Right cardiac atrium (tissue), 5 donors: ENCODE measurements at regions not wholly inside any gene's neighbourhood (a gene's known extent, or its start where the extent isn't known, plus 50 kb on each side); places are given as distances from the start of the nearest gene placed in this dataset.
A peak's percentile ranks its signal among the peaks of the same experiment; 100 is the strongest.
"Not testable (repeated sequence)": the region's sequence is repeated elsewhere in the genome, so short reads cannot be mapped to it uniquely, and the experiment has no call there.

Source experiments
- ATAC-seq, 2 donors: fragments of 200-7000 bp; cut with Tn5 transposase; one replicate each; pipeline versions ENCODE4 v1.8.0 to v1.9.1; 2020; ENCODE audit warnings: moderate library complexity in 2 of 2, mild to moderate bottlenecking in 1 of 2
- DNase-seq, 3 donors: peaks; one replicate each; pipeline ENCODE4 v3.0.0-alpha.2; 2020
- H3K27ac ChIP-seq: one replicate; pipeline ENCODE4 v1.5.1; 2013; ENCODE audit warnings: mild to moderate bottlenecking, low read length, control low read depth, moderate library complexity
- H3K27me3 ChIP-seq: one replicate; pipeline ENCODE4 v1.6.1; 2013; ENCODE audit not compliant: control insufficient read depth, insufficient read depth
- H3K4me1 ChIP-seq: one replicate; pipeline ENCODE4 v1.6.1; 2013; ENCODE audit warnings: low read length; ENCODE audit not compliant: control insufficient read depth, insufficient read depth
- H3K4me3 ChIP-seq: one replicate; pipeline ENCODE4 v1.5.1; 2013; ENCODE audit warnings: low read length, control low read depth
- H3K9me3 ChIP-seq: one replicate; pipeline ENCODE4 v1.6.1; 2013; ENCODE audit warnings: low read length; ENCODE audit not compliant: control insufficient read depth
- WGBS: extraction: QIAGEN DNeasy Blood & Tissue Kit; methylation state at CpG from one replicate; pipeline ENCODE4 v1.1.7; 2013; 5-methylcytosine and 5-hydroxymethylcytosine counted together
- intact Hi-C, 4 donors: fragments of 100-400 bp; cut with DNase I; formaldehyde crosslinking; loops; one replicate each; pipeline versions ENCODE4 v1.11.0 to v1.14.0; 2022 to 2023
- donor health status: healthy with polysubstance abuse.
- donor health status: DM: no; HTN: yes; CAD: no.
- donor health status: DM: no; HTN: no; CAD: no.
- donor health status: DM: no; HTN: yes; CAD: no; lungs with severe emphysema.
- donor health status: DM: yes; HTN: yes; CAD: no.

DNA sequence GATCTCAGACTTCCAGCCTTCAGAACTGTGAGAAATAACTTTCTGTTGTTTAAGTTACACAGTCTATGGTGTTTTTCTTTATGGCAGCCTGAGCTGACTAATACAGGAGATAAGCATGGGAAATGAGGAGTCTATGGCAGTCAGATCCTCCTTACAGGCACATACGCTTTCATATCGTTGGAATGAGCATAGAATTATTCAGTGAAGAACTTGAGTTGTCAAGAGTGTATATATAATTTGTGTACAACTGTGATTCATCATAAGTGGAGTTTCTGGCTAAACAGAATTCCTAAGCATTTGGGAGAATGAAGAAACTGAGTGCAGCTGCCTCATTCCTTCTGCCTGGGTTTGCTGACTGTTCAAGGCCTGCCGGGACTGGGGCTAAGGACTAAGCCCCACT lies 516.7 kb downstream of the ADRA2A start:
- 82% methylated on average over 3 of the region's 3 CpGs for WGBS
- H3K4me3 ChIP-seq = no peak overlapping the region
- ATAC-seq = no peak
- H3K4me1 ChIP-seq = no peaks in the 10 kb centered on the region
- DNase-seq = no peak
- H3K27me3 ChIP-seq = no peaks in the 10 kb centered on the region
- intact Hi-C loops = no loop called here
- no peak overlapping the region for H3K27ac ChIP-seq
- H3K9me3 ChIP-seq = no peaks in the 10 kb centered on the region

DNA sequence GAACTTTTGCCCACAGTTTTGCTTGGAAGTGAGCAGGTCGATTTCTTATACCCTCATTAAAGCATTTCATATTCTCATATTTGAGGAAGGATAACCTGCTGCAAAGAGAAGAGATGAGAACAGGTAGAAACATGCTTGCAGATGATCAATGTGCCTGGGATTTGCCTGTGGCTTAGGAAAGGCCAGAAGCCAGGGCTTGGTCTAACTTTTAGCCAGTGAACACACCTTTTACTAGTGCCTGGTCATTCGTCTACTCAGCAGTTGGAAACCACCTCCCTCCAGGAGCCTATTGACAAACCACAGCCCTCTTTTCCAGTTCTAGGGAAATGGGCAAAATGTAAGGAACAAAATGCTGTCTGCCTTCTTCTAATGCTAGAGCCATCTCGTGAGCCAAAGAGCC lies 518.3 kb downstream of the ADRA2A start:
- Histone ChIP-seq H3K4me1 (no peaks in the 10 kb centered on the region), H3K27me3 (no peaks in the 10 kb centered on the region), H3K9me3 (no peaks in the 10 kb centered on the region), H3K27ac (no peak overlapping the region), H3K4me3 (no peak overlapping the region)
- ATAC-seq (no peak), DNase-seq (no peak)
- intact Hi-C loops = no loop called here
- WGBS = 62% methylated on average over 3 of the region's 3 CpGs

DNA sequence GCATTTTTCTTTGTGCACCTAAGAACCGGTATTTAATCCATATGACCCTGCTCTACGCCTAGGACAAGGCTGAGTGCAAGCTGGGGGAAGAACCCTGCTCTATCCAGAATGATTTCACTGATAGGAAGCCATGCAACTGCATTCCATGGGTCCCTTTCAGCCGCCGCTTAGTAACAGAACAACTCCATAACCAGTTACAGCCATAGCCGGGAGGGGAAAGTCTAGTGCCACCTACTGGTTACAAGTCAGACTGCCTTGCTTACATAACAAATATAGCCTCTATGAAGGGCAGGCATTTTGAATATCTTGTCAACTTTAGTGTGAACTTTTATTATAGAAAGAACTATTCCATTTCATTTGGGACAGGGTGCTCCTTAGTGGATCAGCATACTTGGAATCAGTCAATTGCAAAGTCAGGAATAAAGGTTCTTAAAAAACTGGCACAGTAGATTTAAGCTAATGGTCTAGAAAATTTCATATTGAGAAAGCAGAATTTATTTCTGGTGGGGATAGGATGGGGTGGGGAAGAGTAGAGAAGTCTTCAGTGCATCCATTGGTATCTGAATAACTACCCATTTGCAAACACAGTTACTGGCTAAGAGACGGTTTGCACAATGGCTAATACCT lies 521.7 kb downstream of the ADRA2A start:
- H3K4me1 ChIP-seq = no peaks in the 10 kb centered on the region
- peak in 2 of 3 donors; percentile 14 to 36 for DNase-seq
- intact Hi-C loops = no loop called here
- H3K4me3 ChIP-seq = no peak overlapping the region
- no peaks in the 10 kb centered on the region for H3K9me3 ChIP-seq
- H3K27ac ChIP-seq = no peak overlapping the region
- peak; percentile 71 to 74 for ATAC-seq
- WGBS = 25% methylated on average over 6 of the region's 6 CpGs
- no peaks in the 10 kb centered on the region for H3K27me3 ChIP-seq

DNA sequence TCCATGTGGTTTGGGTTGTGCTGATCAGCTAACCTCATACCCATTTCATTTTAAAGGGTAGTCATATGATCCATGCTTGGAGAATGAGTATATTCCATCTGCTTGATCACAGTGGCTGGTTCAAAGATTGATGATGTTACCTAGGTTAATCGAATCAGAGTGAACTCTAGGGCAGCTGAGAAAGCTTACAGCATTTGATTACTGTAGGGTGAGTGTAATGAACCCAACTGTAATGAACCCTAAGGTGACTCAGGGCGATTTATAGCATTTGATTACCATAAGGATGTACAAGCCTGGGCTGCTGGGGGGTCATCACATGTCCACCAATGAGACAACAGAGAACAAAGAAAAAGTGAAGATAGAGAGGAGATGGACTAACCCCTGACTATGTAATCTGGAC lies 523.1 kb downstream of the ADRA2A start:
- WGBS = 72% methylated on average over 2 of the region's 2 CpGs
- DNase-seq = no peak
- intact Hi-C loops = no loop called here

DNA sequence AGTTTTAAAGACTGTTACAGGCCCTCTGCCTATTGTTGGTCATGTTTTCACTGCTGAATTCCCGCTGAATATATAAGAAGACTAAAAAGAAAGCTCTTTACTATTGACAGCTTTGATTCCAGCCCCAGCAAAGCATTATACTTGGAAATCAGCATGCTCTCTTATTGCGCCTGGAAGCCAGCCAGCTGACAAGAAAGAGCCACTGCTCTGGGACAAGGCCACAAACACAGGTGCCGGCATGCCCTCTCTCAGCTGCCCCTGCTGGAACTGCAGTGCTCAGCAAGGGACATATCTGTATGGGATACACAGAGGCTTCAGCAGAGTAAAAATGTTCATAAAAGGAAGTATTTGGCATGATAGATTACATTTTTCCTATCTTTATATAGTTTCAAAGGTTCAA lies 523.9 kb downstream of the ADRA2A start:
- DNase-seq = peak in 1 of 3 donors; percentile 38
- ATAC-seq = peak in 1 of 2 donors; percentile 57
- intact Hi-C loops = no loop called here
- Histone ChIP-seq H3K4me3 (no peak overlapping the region), H3K9me3 (no peaks in the 10 kb centered on the region), H3K27ac (no peak overlapping the region), H3K27me3 (no peaks in the 10 kb centered on the region), H3K4me1 (no peaks in the 10 kb centered on the region)
- 55% methylated on average over 3 of the region's 3 CpGs for WGBS

More for the DNA sequence above, 523.1 kb downstream of the ADRA2A start:
- H3K9me3 ChIP-seq = no peaks in the 10 kb centered on the region
- H3K4me1 ChIP-seq = no peaks in the 10 kb centered on the region
- H3K27ac ChIP-seq = no peak overlapping the region
- no peak overlapping the region for H3K4me3 ChIP-seq
- ATAC-seq = no peak
- H3K27me3 ChIP-seq = no peaks in the 10 kb centered on the region

DNA sequence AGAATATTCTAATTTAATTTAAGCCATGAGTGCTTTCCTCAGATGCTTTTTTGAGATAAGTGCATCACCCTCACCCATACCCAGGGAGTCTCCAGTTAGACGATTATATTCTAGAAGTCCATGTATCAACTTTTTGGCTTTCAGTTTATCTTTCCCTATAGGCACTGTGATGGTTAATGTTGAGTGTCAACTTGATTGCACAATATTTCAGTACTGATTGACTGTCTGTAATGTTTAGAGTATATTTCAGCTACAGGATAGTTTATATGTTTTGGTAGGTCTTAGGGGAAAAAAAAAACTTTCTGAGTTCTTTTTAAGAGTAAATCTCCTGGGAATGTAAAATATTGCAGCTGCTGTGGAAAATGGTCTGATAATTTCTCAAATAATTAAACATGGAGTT lies 535.4 kb downstream of the ADRA2A start:
- ATAC-seq = no peak
- intact Hi-C loops = no loop called here
- no peaks in the 10 kb centered on the region for H3K27me3 ChIP-seq

DNA sequence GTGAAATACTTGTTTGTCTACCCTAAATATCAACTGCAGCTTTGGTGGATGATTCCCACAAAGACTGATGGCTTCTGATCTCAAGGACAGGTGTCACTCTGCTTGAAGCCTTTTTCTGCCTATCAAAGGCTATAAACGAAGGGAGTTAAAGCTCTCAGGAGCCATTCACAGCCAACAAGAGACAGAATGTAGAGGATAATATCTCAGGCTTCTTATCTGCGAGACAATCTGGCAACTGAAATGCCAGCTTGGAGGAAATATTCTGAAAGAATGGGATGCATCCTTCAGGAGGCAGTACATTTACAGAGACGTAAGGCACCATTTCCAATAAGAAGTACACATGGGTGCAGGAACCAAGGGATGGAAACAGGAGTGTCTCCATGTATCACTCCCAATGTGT lies 549.4 kb downstream of the GPAM start:
- DNase-seq (no peak), ATAC-seq (no peak)
- H3K27ac ChIP-seq = no peak overlapping the region
- H3K27me3 ChIP-seq = no peaks in the 10 kb centered on the region
- no peak overlapping the region for H3K4me3 ChIP-seq
- H3K9me3 ChIP-seq = no peaks in the 10 kb centered on the region
- intact Hi-C loops = no loop called here
- no peaks in the 10 kb centered on the region for H3K4me1 ChIP-seq
- 64% methylated on average over 3 of the region's 3 CpGs for WGBS

More for the DNA sequence above, 535.4 kb downstream of the ADRA2A start:
- no peak overlapping the region for H3K27ac ChIP-seq
- no peak for DNase-seq
- no peaks in the 10 kb centered on the region for H3K4me1 ChIP-seq
- H3K4me3 ChIP-seq = no peak overlapping the region
- WGBS = 66% methylated on average over 1 of the region's 1 CpG
- H3K9me3 ChIP-seq = no peaks in the 10 kb centered on the region

DNA sequence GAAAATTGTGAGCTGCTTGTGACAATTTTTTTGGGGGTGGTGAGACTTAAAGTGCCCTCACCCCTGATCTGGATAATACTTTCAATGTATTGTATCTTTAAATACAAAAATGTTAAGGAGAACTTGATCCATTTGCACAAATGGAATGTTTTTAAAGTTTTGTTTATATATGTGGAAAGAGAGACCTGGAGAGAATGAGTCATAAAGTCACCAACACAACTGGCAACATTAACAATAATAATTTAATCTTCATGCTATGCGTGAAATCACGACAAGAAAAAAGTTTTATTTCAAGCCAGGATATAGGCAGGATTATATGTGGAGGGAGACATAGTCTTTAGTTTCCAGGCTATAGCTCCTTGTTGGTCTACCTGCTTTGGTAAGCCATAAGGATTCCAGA lies 537.5 kb downstream of the GPAM start:
- ATAC-seq (no peak), DNase-seq (no peak)
- intact Hi-C loops = no loop called here
- Histone ChIP-seq H3K4me1 (no peaks in the 10 kb centered on the region), H3K27me3 (no peaks in the 10 kb centered on the region), H3K4me3 (no peak overlapping the region), H3K9me3 (peaks cover 2% of the 10 kb centered on the region), H3K27ac (no peak overlapping the region)
- 80% methylated on average over 2 of the region's 2 CpGs for whole genome bisulfite sequencing

DNA sequence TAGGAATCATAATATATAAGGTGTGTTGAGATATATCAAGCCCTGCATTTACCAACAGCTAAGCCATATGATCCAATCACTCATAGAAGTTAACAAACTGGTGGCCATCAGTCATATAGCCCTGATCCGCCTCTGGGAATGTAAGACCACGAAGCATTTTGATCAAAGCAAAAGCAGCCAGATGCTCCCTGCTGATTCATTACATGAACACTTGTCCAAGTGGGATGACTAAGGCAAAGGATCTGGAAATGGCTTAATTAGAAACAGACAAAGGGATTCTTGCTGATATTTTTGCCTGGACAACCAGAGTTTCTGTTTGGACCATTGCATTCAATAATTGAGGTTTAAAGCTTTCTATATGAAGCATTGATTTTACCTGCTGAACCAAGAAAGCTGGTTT lies 535.5 kb downstream of the GPAM start:
- ATAC-seq (no peak), DNase-seq (no peak)
- H3K4me1 ChIP-seq = no peaks in the 10 kb centered on the region
- H3K9me3 ChIP-seq = peaks cover 2% of the 10 kb centered on the region
- WGBS = 67% methylated on average over 2 of the region's 2 CpGs
- no peak overlapping the region for H3K27ac ChIP-seq
- no peaks in the 10 kb centered on the region for H3K27me3 ChIP-seq
- intact Hi-C loops = no loop called here
- no peak overlapping the region for H3K4me3 ChIP-seq

DNA sequence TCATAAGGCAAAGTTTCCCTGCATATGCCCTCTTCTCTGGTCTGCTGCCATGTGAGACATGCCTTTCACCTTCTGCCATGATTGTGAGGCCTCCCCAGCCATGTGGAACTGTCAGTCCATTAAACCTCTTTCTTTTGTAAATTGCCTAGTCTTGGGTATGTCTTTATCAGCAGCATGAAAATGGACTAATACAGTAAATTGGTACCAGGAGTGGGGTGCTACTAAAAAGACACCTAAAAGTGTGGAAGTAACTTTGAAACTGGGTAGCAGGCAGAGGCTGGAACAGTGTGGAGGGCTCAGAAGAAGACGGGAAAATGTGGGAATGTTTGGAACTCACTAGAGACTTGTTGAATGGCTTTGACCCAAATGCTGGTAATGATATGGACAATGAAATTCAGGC lies 534.5 kb downstream of the GPAM start:
- H3K27me3 ChIP-seq, H3K4me3 ChIP-seq, intact Hi-C loops, ATAC-seq, DNase-seq, H3K4me1 ChIP-seq, H3K9me3 ChIP-seq, H3K27ac ChIP-seq: not testable (repeated sequence)
- WGBS = 69% methylated on average over 1 of the region's 1 CpG

DNA sequence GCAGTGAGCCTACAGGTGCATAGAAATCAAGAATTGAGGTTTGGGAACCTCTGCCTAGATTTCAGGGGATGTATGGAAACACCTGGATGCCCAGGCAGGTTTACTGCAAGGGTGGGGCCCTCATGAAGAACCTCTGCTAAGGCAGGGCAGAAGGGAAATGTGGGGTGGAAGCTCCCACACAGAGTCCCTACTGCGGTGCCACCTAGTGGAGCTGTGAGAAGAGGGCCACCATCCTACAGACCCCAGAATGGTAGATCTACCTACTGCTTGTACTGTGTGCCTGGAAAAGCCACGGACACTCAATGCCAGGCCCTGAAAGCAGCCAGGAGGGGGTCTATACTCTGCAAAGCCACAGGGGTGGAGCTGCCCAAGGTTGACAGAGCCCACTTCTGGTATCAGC lies 533.5 kb downstream of the GPAM start:
- ATAC-seq (no peak), DNase-seq (no peak)
- H3K27ac ChIP-seq = no peak overlapping the region
- no peaks in the 10 kb centered on the region for H3K27me3 ChIP-seq
- peaks cover 2% of the 10 kb centered on the region for H3K9me3 ChIP-seq
- no peaks in the 10 kb centered on the region for H3K4me1 ChIP-seq
- intact Hi-C loops = no loop called here
- WGBS = 57% methylated on average over 2 of the region's 2 CpGs
- no peak overlapping the region for H3K4me3 ChIP-seq

DNA sequence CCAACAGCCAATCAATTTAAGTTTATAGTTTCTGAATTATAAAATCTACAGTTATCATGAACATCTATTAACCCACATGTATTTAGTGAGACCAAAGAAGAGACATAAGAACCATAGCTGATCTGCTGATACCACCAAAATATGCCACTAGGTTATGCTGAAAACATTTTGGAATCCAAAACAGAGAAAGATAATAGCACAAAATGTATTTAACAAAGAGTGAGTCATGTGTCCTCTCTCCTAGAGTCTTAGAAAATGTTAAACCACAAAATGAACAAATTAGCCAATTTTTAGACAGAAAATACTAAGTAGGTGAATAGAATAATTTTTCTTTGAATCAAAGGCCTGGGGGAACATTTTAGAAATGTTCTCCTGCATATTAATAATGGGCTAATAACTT lies 527.5 kb downstream of the GPAM start:
- Histone ChIP-seq H3K4me1 (no peaks in the 10 kb centered on the region), H3K4me3 (no peak overlapping the region), H3K9me3 (no peaks in the 10 kb centered on the region), H3K27me3 (no peaks in the 10 kb centered on the region), H3K27ac (no peak overlapping the region)
- no peak for ATAC-seq
- no peak for DNase-seq
- intact Hi-C loops = no loop called here
